ENCODE measurements at regions not wholly inside any gene's neighbourhood (a gene's known extent, or its start where the extent isn't known, plus 50 kb on each side); places are given as distances from the start of the nearest gene placed in this dataset.

GRCh38 chr10:105383978-105384377, 742.9 kb downstream of the SORCS3 start:
- H2AK9ac ChIP-seq (replicated peaks; ENCODE audit: low read depth, low read length, poor library complexity): no peak overlapping the region
- ATAC-seq (ENCODE audit: low read depth): no peak
- H3K23ac ChIP-seq (ENCODE audit: low read depth, low read length): no peak overlapping the region
- no peak overlapping the region for H3K27ac ChIP-seq (ENCODE audit: insufficient read depth, low read length)
- no peaks in the 10 kb centered on the region for H3K9me1 ChIP-seq (ENCODE audit: insufficient read depth, low read length)
- no peak overlapping the region for H3K4me2 ChIP-seq (ENCODE audit: low read depth, low read length)
- no peak for DNase-seq
- H3K9ac ChIP-seq (ENCODE audit: low read depth, low read length): no peak overlapping the region
- intact Hi-C loops (cut with micrococcal nuclease) (no loop called here), in situ Hi-C loops (cut with MboI; ENCODE audit: low sequenced_read_pairs) (no loop called here), dilution Hi-C loops (cut with HindIII; ENCODE audit: low sequenced_read_pairs, unreplicated experiment) (no loop called here)
- POLR2A ChIA-PET (ENCODE audit: unreplicated experiment): no interaction called here
- no peak overlapping the region for H2BK120ac ChIP-seq (ENCODE audit: low read depth, low read length)
- no peak overlapping the region for H2BK20ac ChIP-seq (ENCODE audit: low read depth, low read length)
- H2BK5ac ChIP-seq (ENCODE audit: low read depth, low read length, poor library complexity, severe bottlenecking): no peak overlapping the region
- H3K18ac ChIP-seq (ENCODE audit: low read depth, low read length): no peak overlapping the region
- H3K4me1 ChIP-seq (ENCODE audit: control insufficient read depth, insufficient read depth, low read length): no peaks in the 10 kb centered on the region
- no peak overlapping the region for H3K56ac ChIP-seq (ENCODE audit: extremely low read depth, insufficient read depth, low read length)
- no peak overlapping the region for H3K14ac ChIP-seq (replicated peaks; ENCODE audit: low read depth, low read length)
- no peak overlapping the region for H4K5ac ChIP-seq (ENCODE audit: low read depth, low read length)
- no peaks in the 10 kb centered on the region for H4K20me1 ChIP-seq (ENCODE audit: insufficient read depth, low read length)
- no TSS peak for BruUV-seq (replicated peaks)
- TF ChIP-seq ELK1 (IDR thresholded peaks at IDR 0.05; ENCODE audit: borderline replicate concordance, low read depth, low read length): no peak
- TF ChIP-seq CEBPB (IDR thresholded peaks at IDR 0.05; ENCODE audit: low read depth, low read length): no peak
- no peak for TF ChIP-seq CHD1 (IDR thresholded peaks at IDR 0.05; ENCODE audit: low read depth, low read length)
- TF ChIP-seq MXI1 (IDR thresholded peaks at IDR 0.05; ENCODE audit: borderline replicate concordance, low read depth, low read length): no peak
- TF ChIP-seq RFX5 (IDR thresholded peaks at IDR 0.05; ENCODE audit: low read depth, low read length): no peak
- TF ChIP-seq RAD21 (IDR thresholded peaks at IDR 0.05; ENCODE audit: low read length): no peak
- TF ChIP-seq SMC3 (IDR thresholded peaks at IDR 0.05; ENCODE audit: low read depth, low read length): no peak
- no peak for TF ChIP-seq USF2 (IDR thresholded peaks at IDR 0.05; ENCODE audit: low read depth, low read length)
- no peak for TF ChIP-seq FOS (IDR thresholded peaks at IDR 0.05; ENCODE audit: low read depth, low read length)
- no peak for TF ChIP-seq BHLHE40 (IDR thresholded peaks at IDR 0.05; ENCODE audit: low read depth, low read length)
- H4K8ac ChIP-seq (ENCODE audit: low read depth in 2 of 2, low read length in 2 of 2): no peak overlapping the region
- no peak overlapping the region for H4K91ac ChIP-seq (ENCODE audit: insufficient read depth, low read depth, low read length)
- no peak overlapping the region for H2BK15ac ChIP-seq (ENCODE audit: low read depth, low read length)
- H3K36me3 ChIP-seq (ENCODE audit: control insufficient read depth, insufficient read depth, low read length): no peaks in the 10 kb centered on the region
- H2AK5ac ChIP-seq (ENCODE audit: low read depth, low read length): no peak overlapping the region
- H3K4me3 ChIP-seq (ENCODE audit: insufficient read depth, low read depth, low read length): no peak overlapping the region
- CTCF ChIA-PET: no interaction called here
- peaks cover 2% of the 10 kb centered on the region for H3K9me3 ChIP-seq (ENCODE audit: control insufficient read depth, insufficient read depth, low read length)
- no peak overlapping the region for H2AFZ ChIP-seq (replicated peaks; ENCODE audit: low read length, poor library complexity)
- no peak overlapping the region for H3K4ac ChIP-seq (ENCODE audit: low read depth, low read length)
- no peaks in the 10 kb centered on the region for H3K27me3 ChIP-seq (ENCODE audit: control insufficient read depth, insufficient read depth, low read length)
- H3K79me1 ChIP-seq (ENCODE audit: low read depth in 1 of 2, low read length in 2 of 2): no peaks in the 10 kb centered on the region
